ENCODE measurements at regions not wholly inside any gene's neighbourhood (a gene's known extent, or its start where the extent isn't known, plus 50 kb on each side); places are given as distances from the start of the nearest gene placed in this dataset.
A peak's percentile ranks its signal among the peaks of the same experiment; 100 is the strongest.
"Not testable (repeated sequence)": the region's sequence is repeated elsewhere in the genome, so short reads cannot be mapped to it uniquely, and the experiment has no call there.

GRCh38 chr6:68497927-68498326 is 137.2 kb upstream of the ADGRB3 start:
- H3K27me3 Mint-ChIP-seq: no peaks in the 10 kb centered on the region
- DNase-seq (ENCODE audit: extremely low spot score, unreplicated experiment): no peak
- H3K36me3 Mint-ChIP-seq: no peaks in the 10 kb centered on the region
- no peak overlapping the region for H3K27ac Mint-ChIP-seq
- H3K9me3 Mint-ChIP-seq: no peaks in the 10 kb centered on the region
- no peak overlapping the region for H3K4me3 Mint-ChIP-seq
- TF ChIP-seq CTCF (conservative IDR thresholded peaks at IDR 0.05): no peak
- no peaks in the 10 kb centered on the region for H3K4me1 Mint-ChIP-seq (ENCODE audit: unreplicated experiment)

GRCh38 chr6:68494880-68495279 is 140.2 kb upstream of the ADGRB3 start:
- not testable (repeated sequence) for H3K27me3 Mint-ChIP-seq; DNase-seq (ENCODE audit: extremely low spot score, unreplicated experiment); H3K27ac Mint-ChIP-seq; H3K4me3 Mint-ChIP-seq; H3K36me3 Mint-ChIP-seq; H3K9me3 Mint-ChIP-seq; H3K4me1 Mint-ChIP-seq (ENCODE audit: unreplicated experiment)

GRCh38 chr6:68476611-68477010 is 158.5 kb upstream of the ADGRB3 start:
- TF ChIP-seq CTCF (conservative IDR thresholded peaks at IDR 0.05): no peak
- Mint-ChIP-seq H3K4me3 (no peak overlapping the region), H3K36me3 (no peaks in the 10 kb centered on the region), H3K9me3 (no peaks in the 10 kb centered on the region), H3K4me1 (ENCODE audit: unreplicated experiment) (no peaks in the 10 kb centered on the region), H3K27ac (no peak overlapping the region), H3K27me3 (no peaks in the 10 kb centered on the region)
- no peak for DNase-seq (ENCODE audit: extremely low spot score, unreplicated experiment)

- DNase-seq (ENCODE audit: extremely low spot score, unreplicated experiment): no peak
- Mint-ChIP-seq H3K9me3 (no peaks in the 10 kb centered on the region), H3K4me1 (ENCODE audit: unreplicated experiment) (no peaks in the 10 kb centered on the region), H3K27ac (no peak overlapping the region), H3K4me3 (no peak overlapping the region), H3K36me3 (no peaks in the 10 kb centered on the region), H3K27me3 (no peaks in the 10 kb centered on the region)
- TF ChIP-seq CTCF (conservative IDR thresholded peaks at IDR 0.05): no peak
These were observed 161.5 kb upstream of the ADGRB3 start for GRCh38 chr6:68473433-68474210.

- peak; percentile 61 for TF ChIP-seq CTCF (conservative IDR thresholded peaks at IDR 0.05)
- Mint-ChIP-seq H3K36me3 (no peaks in the 10 kb centered on the region), H3K27me3 (no peaks in the 10 kb centered on the region), H3K4me1 (ENCODE audit: unreplicated experiment) (no peaks in the 10 kb centered on the region), H3K9me3 (no peaks in the 10 kb centered on the region), H3K27ac (no peak overlapping the region), H3K4me3 (no peak overlapping the region)
- no peak for DNase-seq (ENCODE audit: extremely low spot score, unreplicated experiment)
These were observed 166.7 kb upstream of the ADGRB3 start for GRCh38 chr6:68468244-68468884.

GRCh38 chr6:68458447-68458846 is 176.6 kb upstream of the ADGRB3 start:
- Mint-ChIP-seq H3K36me3 (no peaks in the 10 kb centered on the region), H3K4me3 (no peak overlapping the region), H3K27me3 (no peaks in the 10 kb centered on the region), H3K9me3 (no peaks in the 10 kb centered on the region), H3K4me1 (ENCODE audit: unreplicated experiment) (no peaks in the 10 kb centered on the region), H3K27ac (no peak overlapping the region)
- no peak for DNase-seq (ENCODE audit: extremely low spot score, unreplicated experiment)
- no peak for TF ChIP-seq CTCF (conservative IDR thresholded peaks at IDR 0.05)
